Bronchial epithelial cell (primary cell): ENCODE measurements at regions not wholly inside any gene's neighbourhood (a gene's known extent, or its start where the extent isn't known, plus 50 kb on each side); places are given as distances from the start of the nearest gene placed in this dataset.

Source experiments
- DNase-seq: peaks from one replicate; pipeline ENCODE4 v3.0.0-alpha.2; 2010; ENCODE audit warnings: low read depth
- FAIRE-seq: peaks from 2 replicates; lab custom pipeline; 2011; peaks lifted over from hg19 to GRCh38; lab: Jason Lieb, UNC
- H3K27me3 ChIP-seq: 2 replicates; pipeline ENCODE4 v1.5.1; 2011; ENCODE audit warnings: low read length; ENCODE audit not compliant: control insufficient read depth, insufficient read depth
- H3K36me3 ChIP-seq: 2 replicates; pipeline ENCODE4 v1.5.1; 2011; ENCODE audit warnings: low read length; ENCODE audit not compliant: control insufficient read depth, insufficient read depth
- H3K4me3 ChIP-seq: 2 replicates; pipeline ENCODE4 v1.5.1; 2011; ENCODE audit warnings: mild to moderate bottlenecking, low read depth, low read length, control low read depth
- CTCF ChIP-seq: IDR thresholded peaks from 2 replicates; pipeline ENCODE4 v1.5.1; 2011; ENCODE audit warnings: mild to moderate bottlenecking, moderate library complexity, low read length, control low read depth, inconsistent platforms; ENCODE audit not compliant: insufficient read depth, severe bottlenecking

GRCh38 chr13:58018865-58019264, 387.3 kb downstream of the PCDH17 start:
- no peak for TF ChIP-seq CTCF
- no peak overlapping the region for H3K4me3 ChIP-seq
- no peaks in the 10 kb centered on the region for H3K27me3 ChIP-seq
- FAIRE-seq: no peak
- no peak for DNase-seq
- no peaks in the 10 kb centered on the region for H3K36me3 ChIP-seq

- no peak for TF ChIP-seq CTCF
- no peaks in the 10 kb centered on the region for H3K27me3 ChIP-seq
- DNase-seq (no peak), FAIRE-seq (no peak)
- no peaks in the 10 kb centered on the region for H3K36me3 ChIP-seq
- no peak overlapping the region for H3K4me3 ChIP-seq
These were observed 392.6 kb downstream of the PCDH17 start for GRCh38 chr13:58024103-58024502.

GRCh38 chr13:58025821-58026220, 394.3 kb downstream of the PCDH17 start:
- FAIRE-seq (no peak), DNase-seq (no peak)
- no peak overlapping the region for H3K4me3 ChIP-seq
- no peaks in the 10 kb centered on the region for H3K27me3 ChIP-seq
- H3K36me3 ChIP-seq: no peaks in the 10 kb centered on the region
- TF ChIP-seq CTCF: no peak

GRCh38 chr13:58032676-58033460, 401.3 kb downstream of the PCDH17 start:
- TF ChIP-seq CTCF: no peak
- FAIRE-seq: no peak

GRCh38 chr13:58043971-58044370, 412.4 kb downstream of the PCDH17 start:
- Histone ChIP-seq H3K4me3 (no peak overlapping the region), H3K27me3 (no peaks in the 10 kb centered on the region), H3K36me3 (no peaks in the 10 kb centered on the region)
- FAIRE-seq (no peak), DNase-seq (no peak)
- no peak for TF ChIP-seq CTCF

More at GRCh38 chr13:58032676-58033460, 401.3 kb downstream of the PCDH17 start:
- no peaks in the 10 kb centered on the region for H3K36me3 ChIP-seq
- no peak overlapping the region for H3K4me3 ChIP-seq
- H3K27me3 ChIP-seq: no peaks in the 10 kb centered on the region
- no peak for DNase-seq

- Histone ChIP-seq H3K27me3 (no peaks in the 10 kb centered on the region), H3K4me3 (no peak overlapping the region), H3K36me3 (no peaks in the 10 kb centered on the region)
- no peak for TF ChIP-seq CTCF
- DNase-seq: peak; percentile 1
- no peak for FAIRE-seq
These were observed 417.1 kb downstream of the PCDH17 start for GRCh38 chr13:58048670-58049069.
